H54 (cell line): ENCODE measurements at regions not wholly inside any gene's neighbourhood (a gene's known extent, or its start where the extent isn't known, plus 50 kb on each side); places are given as distances from the start of the nearest gene placed in this dataset.
"Not testable (repeated sequence)": the region's sequence is repeated elsewhere in the genome, so short reads cannot be mapped to it uniquely, and the experiment has no call there.

Source experiments
- DNase-seq: peaks from one replicate; pipeline ENCODE4 v3.0.0; 2011; ENCODE audit warnings: low spot score, mixed read lengths; ENCODE audit not compliant: insufficient read length
- FAIRE-seq: peaks from 3 replicates; lab custom pipeline; 2011; peaks lifted over from hg19 to GRCh38; lab: Jason Lieb, UNC
- POLR2A ChIP-seq: IDR thresholded peaks from 2 replicates; pipeline ENCODE4 v1.6.1; 2011; ENCODE audit warnings: low read depth, mild to moderate bottlenecking, low read length

GRCh38 chr5:117590944-117591343 lies 1016.3 kb upstream of the SEMA6A start:
- FAIRE-seq (no peak), DNase-seq (no peak)
- TF ChIP-seq POLR2A = no peak

GRCh38 chr5:117588611-117589010 lies 1014.0 kb upstream of the SEMA6A start:
- DNase-seq (no peak), FAIRE-seq (no peak)
- TF ChIP-seq POLR2A = no peak

DNA sequence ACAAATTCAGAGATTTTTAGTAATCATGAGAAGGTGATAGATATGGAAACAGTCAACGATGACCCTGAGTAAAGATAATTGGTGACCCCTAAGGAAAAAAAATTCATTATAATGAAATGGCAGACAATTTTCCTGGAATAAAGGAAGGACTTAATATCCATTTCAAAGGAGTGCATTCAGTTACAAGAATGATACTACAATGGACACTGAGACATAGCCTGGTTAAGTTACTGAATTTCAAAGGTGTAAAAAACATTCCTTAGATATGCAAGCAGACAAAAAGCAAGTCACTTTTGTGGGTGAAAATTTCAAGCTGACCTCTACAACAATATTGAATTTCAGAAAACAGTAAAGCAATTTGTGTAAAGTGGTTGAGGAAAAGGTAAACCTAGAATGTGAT lies 1012.5 kb upstream of the SEMA6A start:
- FAIRE-seq (no peak), DNase-seq (no peak)
- TF ChIP-seq POLR2A = no peak

DNA sequence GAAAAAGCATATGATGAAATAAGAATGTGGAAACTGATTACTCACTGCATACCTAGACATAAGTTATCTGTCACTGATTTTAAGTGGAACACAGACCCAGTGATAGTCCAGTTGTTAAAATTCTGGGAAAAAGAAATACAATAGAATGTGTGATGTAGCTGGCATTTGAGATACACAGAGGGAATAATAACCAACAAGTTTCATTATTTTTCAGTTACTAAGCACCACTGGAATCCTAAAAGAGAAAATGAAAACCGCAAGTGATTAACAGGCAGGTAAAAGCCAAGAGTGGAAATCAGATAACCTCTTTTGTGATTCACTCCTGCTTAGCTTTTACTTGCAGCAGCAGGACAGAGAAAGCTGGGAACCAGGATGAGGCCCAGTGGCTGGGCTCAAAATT lies 994.0 kb upstream of the SEMA6A start:
- FAIRE-seq = no peak
- TF ChIP-seq POLR2A = no peak

DNA sequence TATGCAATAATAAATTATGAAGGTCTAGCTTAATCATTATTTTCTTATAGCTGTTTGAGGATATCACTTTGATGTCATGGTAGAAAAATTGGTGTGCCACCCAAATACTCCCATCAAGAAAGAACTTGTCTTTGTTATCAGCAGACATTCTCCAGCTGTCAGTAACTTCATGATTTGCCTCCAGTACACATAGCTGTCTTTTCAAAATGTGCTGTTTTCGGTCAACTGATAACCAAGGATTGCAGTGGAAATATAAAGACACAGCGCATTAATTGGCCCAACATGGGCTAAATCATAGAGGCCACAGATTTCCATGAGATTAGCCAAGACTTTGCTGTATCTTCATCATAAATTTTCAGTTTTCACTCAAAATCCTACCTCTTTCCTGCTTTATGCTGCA lies 993.5 kb upstream of the SEMA6A start:
- FAIRE-seq = no peak
- DNase-seq = no peak
- TF ChIP-seq POLR2A = no peak

More for the DNA sequence above, 994.0 kb upstream of the SEMA6A start:
- DNase-seq = no peak

DNA sequence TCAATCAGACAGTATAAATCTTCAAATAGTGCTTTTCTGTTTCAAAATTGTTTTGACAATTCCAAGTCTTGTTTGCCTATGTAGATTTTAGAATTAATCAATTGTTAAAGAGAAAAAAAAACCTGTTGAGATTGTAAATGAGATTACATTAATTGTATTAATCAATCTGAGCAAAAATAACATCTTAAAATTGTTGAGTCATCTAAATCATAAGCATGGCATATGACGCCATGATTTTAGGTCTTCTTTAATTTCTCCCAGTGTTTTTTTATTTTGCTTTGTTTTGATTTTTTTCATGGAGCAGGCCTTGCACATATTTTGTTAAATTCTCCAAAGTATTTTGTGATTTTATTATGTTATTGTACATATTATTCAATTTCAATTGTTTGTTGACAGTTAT lies 988.0 kb upstream of the SEMA6A start:
- no peak for DNase-seq
- FAIRE-seq = no peak
- no peak for TF ChIP-seq POLR2A

- no peak for FAIRE-seq
Observed at GRCh38 chr5:117561531-117561930, 986.9 kb upstream of the SEMA6A start.

DNA sequence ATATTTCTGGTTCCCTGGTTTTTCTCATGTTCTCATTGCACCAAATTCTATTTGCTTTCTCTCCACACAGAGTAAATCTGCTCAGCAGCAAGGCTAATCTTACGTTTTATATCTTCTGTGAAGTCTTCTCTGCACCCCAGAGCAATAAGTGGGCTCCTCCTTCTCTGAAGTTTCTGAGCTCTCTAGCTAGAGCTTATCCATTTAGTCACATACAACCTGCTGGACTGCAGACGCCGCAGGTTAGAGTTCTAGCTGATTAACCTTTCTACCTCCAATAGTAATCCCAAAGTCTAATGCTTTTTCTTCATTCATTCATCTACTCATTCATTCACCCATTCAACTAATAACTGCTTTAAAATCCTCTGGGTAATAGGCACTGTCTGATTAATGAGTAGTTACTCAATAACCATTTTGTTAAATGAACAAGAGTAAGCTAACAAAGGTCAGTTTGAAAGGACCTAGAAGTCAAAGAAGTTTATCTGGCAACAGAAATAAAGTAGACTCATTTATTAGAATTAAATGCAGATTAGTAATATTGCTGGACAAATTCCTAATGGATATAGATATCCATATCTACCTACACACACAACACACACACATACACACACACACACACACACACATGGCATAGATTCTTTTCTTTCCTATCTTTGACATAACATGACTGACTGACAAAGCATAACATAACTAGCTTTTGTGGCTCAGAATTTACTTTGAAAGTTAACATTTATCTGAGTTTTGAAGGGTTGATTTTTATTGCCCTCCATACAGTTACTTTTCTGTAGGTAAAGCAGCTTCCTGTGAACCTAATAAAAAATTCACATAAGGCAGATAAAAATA lies 984.6 kb upstream of the SEMA6A start:
- DNase-seq (no peak), FAIRE-seq (no peak)
- TF ChIP-seq POLR2A = no peak

More at GRCh38 chr5:117561531-117561930, 986.9 kb upstream of the SEMA6A start:
- TF ChIP-seq POLR2A = no peak
- no peak for DNase-seq

DNA sequence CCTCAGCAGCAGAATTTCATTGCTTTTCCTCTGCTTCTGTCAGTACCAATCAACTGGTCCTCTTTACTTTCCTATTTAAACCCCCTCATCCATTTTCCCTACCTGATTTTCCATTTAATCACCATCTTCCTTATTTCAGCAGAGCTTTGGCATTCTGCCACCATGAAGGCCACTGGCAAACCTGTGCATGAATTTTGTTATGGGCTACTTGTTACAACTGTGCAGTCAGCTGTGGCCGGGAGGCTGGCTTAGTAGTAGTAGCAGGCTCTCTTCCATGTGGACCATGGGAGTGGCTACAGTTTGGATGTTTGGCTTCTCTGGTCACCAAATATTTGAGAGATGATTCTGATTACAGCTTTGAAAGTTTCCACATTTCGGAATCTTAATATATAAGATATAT lies 976.6 kb upstream of the SEMA6A start:
- DNase-seq = no peak
- no peak for FAIRE-seq
- no peak for TF ChIP-seq POLR2A

DNA sequence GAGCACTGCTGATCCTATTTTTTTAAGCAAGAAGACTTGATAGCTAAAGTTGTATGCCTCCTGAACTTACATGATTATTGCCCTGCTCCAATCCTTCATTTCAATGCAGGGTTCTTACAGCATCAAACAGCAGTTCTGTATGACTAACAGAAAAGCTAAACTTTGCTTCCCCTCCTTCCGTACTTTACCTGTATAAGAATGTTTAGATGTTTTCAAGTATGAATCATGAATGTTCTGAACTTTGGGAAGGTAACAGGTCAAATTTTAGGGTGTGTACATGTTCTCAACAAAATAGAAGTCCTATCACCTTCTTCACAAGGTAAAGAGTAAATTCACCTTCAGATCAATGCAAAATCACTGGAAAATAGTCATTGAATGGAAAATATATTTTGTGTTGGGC lies 972.6 kb upstream of the SEMA6A start:
- no peak for TF ChIP-seq POLR2A
- FAIRE-seq (no peak), DNase-seq (no peak)

DNA sequence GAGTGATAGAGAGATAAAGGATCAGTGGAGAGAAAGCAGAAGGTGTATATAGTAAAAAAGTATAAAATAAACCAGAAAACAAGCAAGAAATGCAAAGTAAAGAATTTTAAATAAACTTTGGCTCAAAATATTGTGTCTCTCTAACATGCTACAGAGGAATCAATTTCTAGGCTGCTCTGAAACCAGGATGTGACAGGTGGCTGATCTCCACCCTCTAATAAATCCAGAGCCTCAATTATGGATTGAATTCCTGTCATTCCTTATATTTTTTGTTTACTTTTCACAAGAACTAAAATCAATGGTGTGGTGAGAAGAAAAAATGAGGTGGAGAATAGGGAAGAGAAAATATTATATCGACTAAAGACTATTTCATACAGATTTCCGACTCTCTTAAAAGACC lies 965.1 kb upstream of the SEMA6A start:
- no peak for TF ChIP-seq POLR2A
- no peak for DNase-seq
- FAIRE-seq = no peak

DNA sequence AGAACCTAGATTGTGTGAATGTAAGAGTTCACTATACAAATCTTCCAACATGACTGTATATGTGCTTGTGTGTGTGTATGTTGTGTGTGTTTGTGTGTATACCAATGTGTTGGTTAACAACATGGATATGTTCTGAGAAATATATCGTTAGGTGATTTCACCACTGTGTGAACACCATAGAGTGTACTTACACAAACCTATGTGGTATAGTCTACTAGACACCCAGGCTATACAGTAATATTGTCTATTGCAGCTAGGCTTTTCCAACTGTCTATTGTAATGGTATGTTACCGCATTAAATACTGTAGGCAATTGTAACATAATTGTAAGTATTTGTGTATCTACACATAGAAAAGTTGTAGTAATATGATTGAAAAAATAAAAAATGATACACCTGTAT lies 959.2 kb upstream of the SEMA6A start:
- no peak for FAIRE-seq
- no peak for DNase-seq
- TF ChIP-seq POLR2A = no peak

GRCh38 chr5:117533051-117533670 lies 958.5 kb upstream of the SEMA6A start:
- DNase-seq, FAIRE-seq: not testable (repeated sequence)

DNA sequence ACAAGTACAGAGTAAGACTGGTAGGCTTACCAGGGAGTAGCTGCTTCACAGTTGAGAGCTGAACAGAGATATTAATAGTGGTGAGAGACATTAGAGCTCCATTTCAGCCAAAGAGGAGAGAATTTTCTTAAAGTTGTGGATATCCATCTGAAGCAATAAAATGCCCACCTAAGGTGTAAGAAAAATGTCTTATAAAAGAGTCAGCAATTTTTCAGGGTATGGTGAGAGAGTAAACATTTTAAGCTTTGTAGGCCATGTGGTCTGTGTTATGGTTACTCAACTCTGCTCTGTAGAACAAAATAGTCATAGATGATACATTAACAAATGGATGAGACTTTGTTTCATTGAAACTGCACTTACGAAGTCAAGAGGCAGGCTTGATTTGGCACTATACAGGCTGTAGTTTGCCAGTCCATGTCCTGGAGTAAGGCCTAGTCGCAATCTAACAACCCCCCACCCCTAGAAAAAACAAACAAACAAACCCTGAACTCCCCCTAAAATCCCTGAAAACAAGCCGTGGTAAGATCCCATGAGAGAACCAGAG lies 945.4 kb upstream of the SEMA6A start:
- TF ChIP-seq POLR2A = no peak
- DNase-seq (no peak), FAIRE-seq (no peak)
